ENCODE measurements at regions not wholly inside any gene's neighbourhood (a gene's known extent, or its start where the extent isn't known, plus 50 kb on each side); places are given as distances from the start of the nearest gene placed in this dataset.
A peak's percentile ranks its signal among the peaks of the same experiment; 100 is the strongest.

GRCh38 chr1:30272277-30273020 lies 450.9 kb downstream of the MATN1 start:
- Histone ChIP-seq H3K4me1 (no peaks in the 10 kb centered on the region), H3K27ac (no peak overlapping the region), H3K9me3 (peaks cover 0 to 15% (median 0%) of the 10 kb centered on the region in 8 donors), H3K4me3 (no peak overlapping the region), H3K27me3 (replicated peaks in 1 of 7) (peaks cover 0 to 60% (median 0%) of the 10 kb centered on the region in 7 donors), H3K36me3 (no peaks in the 10 kb centered on the region)
- intact Hi-C loops (cut with DNase I; ENCODE audit: low total_unique reads) = no loop called here
- 53 to 69% (median 61%) methylated on average over 6 of the region's 6 CpGs for WGBS, 5 donors
- DNase-seq = peak; percentile 24
- no peak for TF ChIP-seq POLR2AphosphoS5 (IDR thresholded peaks at IDR 0.05)
- TF ChIP-seq POLR2A (IDR thresholded peaks at IDR 0.05) = no peak
- no peak for TF ChIP-seq CTCF (IDR thresholded peaks at IDR 0.05 in 8 of 11, conservative IDR thresholded peaks at IDR 0.05 in 3 of 11)

GRCh38 chr1:30271401-30272276 lies 451.7 kb downstream of the MATN1 start:
- Histone ChIP-seq H3K4me3 (no peak overlapping the region), H3K9me3 (peaks cover 0 to 15% (median 0%) of the 10 kb centered on the region in 8 donors), H3K27ac (no peak overlapping the region), H3K27me3 (replicated peaks in 1 of 7) (peaks cover 0 to 57% (median 0%) of the 10 kb centered on the region in 7 donors), H3K4me1 (no peaks in the 10 kb centered on the region), H3K36me3 (no peaks in the 10 kb centered on the region)
- WGBS, 5 donors = 63 to 81% (median 71%) methylated on average over 10 of the region's 10 CpGs
- intact Hi-C loops (cut with DNase I; ENCODE audit: low total_unique reads) = no loop called here
- DNase-seq = peak; percentile 58
- TF ChIP-seq POLR2AphosphoS5 (IDR thresholded peaks at IDR 0.05) (no peak), POLR2A (IDR thresholded peaks at IDR 0.05) (no peak), CTCF (IDR thresholded peaks at IDR 0.05 in 8 of 11, conservative IDR thresholded peaks at IDR 0.05 in 3 of 11) (no peak)

GRCh38 chr1:30270461-30270860 lies 452.9 kb downstream of the MATN1 start:
- peaks cover 0 to 55% (median 0%) of the 10 kb centered on the region in 7 donors for H3K27me3 ChIP-seq (replicated peaks in 1 of 7)
- DNase-seq = peak; percentile 6
- no peaks in the 10 kb centered on the region for H3K4me1 ChIP-seq
- TF ChIP-seq POLR2A (IDR thresholded peaks at IDR 0.05) (no peak), CTCF (IDR thresholded peaks at IDR 0.05 in 8 of 11, conservative IDR thresholded peaks at IDR 0.05 in 3 of 11) (no peak), POLR2AphosphoS5 (IDR thresholded peaks at IDR 0.05) (no peak)
- peaks cover 0 to 15% (median 0%) of the 10 kb centered on the region in 8 donors for H3K9me3 ChIP-seq
- H3K27ac ChIP-seq = no peak overlapping the region
- no peaks in the 10 kb centered on the region for H3K36me3 ChIP-seq
- intact Hi-C loops (cut with DNase I; ENCODE audit: low total_unique reads) = no loop called here
- 71 to 94% (median 75%) methylated on average over 1 of the region's 1 CpG for WGBS, 5 donors
- no peak overlapping the region for H3K4me3 ChIP-seq

Data from spleen (tissue), 11 donors.